22Rv1 (cell line): ENCODE measurements at regions not wholly inside any gene's neighbourhood (a gene's known extent, or its start where the extent isn't known, plus 50 kb on each side); places are given as distances from the start of the nearest gene placed in this dataset.

Experiments used
- H3K27ac ChIP-seq: fragments of 450-650 bp; 2 replicates; pipeline ENCODE4 v1.5.1; 2017
- CTCF ChIP-seq: fragments of 450-650 bp; IDR thresholded peaks from 2 replicates; pipeline ENCODE4 v1.5.1; 2017; ENCODE audit warnings: mild to moderate bottlenecking
- ZFX ChIP-seq: fragments of 450-650 bp; IDR thresholded peaks from 2 replicates; pipeline ENCODE4 v1.6.1; 2017; ENCODE audit warnings: antibody characterized with exemption, borderline replicate concordance

GRCh38 chr3:3573341-3573740, 225.9 kb upstream of the LRRN1 start:
- no peak overlapping the region for H3K27ac ChIP-seq
- no peak for TF ChIP-seq CTCF
- no peak for TF ChIP-seq ZFX

GRCh38 chr3:3560591-3561311, 238.5 kb upstream of the LRRN1 start:
- no peak overlapping the region for H3K27ac ChIP-seq

GRCh38 chr3:3559786-3560185, 239.4 kb upstream of the LRRN1 start:
- H3K27ac ChIP-seq = no peak overlapping the region
- no peak for TF ChIP-seq ZFX
- no peak for TF ChIP-seq CTCF

More at GRCh38 chr3:3560591-3561311, 238.5 kb upstream of the LRRN1 start:
- TF ChIP-seq CTCF = no peak

- no peak overlapping the region for H3K27ac ChIP-seq
Measured at GRCh38 chr3:3556078-3556477, 243.2 kb upstream of the LRRN1 start.

GRCh38 chr3:3553236-3553635, 246.0 kb upstream of the LRRN1 start:
- no peak overlapping the region for H3K27ac ChIP-seq
- TF ChIP-seq ZFX (no peak), CTCF (no peak)

More at GRCh38 chr3:3556078-3556477, 243.2 kb upstream of the LRRN1 start:
- TF ChIP-seq ZFX (no peak), CTCF (no peak)

GRCh38 chr3:3552761-3553160, 246.5 kb upstream of the LRRN1 start:
- TF ChIP-seq CTCF = no peak
- TF ChIP-seq ZFX = no peak
- no peak overlapping the region for H3K27ac ChIP-seq

- TF ChIP-seq CTCF = no peak
- no peak for TF ChIP-seq ZFX
- H3K27ac ChIP-seq = no peak overlapping the region
Measured at GRCh38 chr3:3551981-3552380, 247.2 kb upstream of the LRRN1 start.
